Retinal pigment epithelial cell (primary cell): ENCODE measurements at regions not wholly inside any gene's neighbourhood (a gene's known extent, or its start where the extent isn't known, plus 50 kb on each side); places are given as distances from the start of the nearest gene placed in this dataset.
"Not testable (repeated sequence)": the region's sequence is repeated elsewhere in the genome, so short reads cannot be mapped to it uniquely, and the experiment has no call there.

Source experiments
- DNase-seq: peaks from one replicate; pipeline ENCODE4 v3.0.0-alpha.2; 2010; ENCODE audit warnings: low read depth
- H3K4me3 ChIP-seq: 2 replicates; pipeline ENCODE4 v1.5.1; 2011; ENCODE audit warnings: mild to moderate bottlenecking, low read length, control low read depth, moderate library complexity
- TF ChIP-seq, protein P1 (sequence below): conservative IDR thresholded peaks from 2 replicates; pipeline ENCODE4 v1.5.1; 2011; ENCODE audit warnings: low read depth, low read length, control low read depth, inconsistent platforms

DNA sequence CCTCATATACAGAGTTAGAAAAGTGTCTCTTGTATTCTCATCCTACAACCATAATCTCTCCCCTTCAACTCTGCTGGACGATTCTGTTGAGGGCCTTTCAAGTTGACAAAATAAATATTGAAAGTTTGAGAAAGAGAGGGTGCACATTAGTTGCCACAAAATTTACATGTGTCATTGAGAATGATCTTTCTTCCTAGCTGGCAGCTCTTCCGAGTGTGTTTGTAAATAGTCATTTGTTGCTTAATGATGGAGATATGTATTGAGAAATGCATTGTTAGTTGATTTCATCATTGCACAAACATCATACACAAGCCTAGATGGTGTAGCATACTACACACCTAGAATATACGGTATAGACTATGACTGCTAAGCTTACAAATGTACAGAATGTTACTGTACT is 632.8 kb upstream of the AMOT start:
- DNase-seq = no peak
- TF ChIP-seq, protein P1, sequence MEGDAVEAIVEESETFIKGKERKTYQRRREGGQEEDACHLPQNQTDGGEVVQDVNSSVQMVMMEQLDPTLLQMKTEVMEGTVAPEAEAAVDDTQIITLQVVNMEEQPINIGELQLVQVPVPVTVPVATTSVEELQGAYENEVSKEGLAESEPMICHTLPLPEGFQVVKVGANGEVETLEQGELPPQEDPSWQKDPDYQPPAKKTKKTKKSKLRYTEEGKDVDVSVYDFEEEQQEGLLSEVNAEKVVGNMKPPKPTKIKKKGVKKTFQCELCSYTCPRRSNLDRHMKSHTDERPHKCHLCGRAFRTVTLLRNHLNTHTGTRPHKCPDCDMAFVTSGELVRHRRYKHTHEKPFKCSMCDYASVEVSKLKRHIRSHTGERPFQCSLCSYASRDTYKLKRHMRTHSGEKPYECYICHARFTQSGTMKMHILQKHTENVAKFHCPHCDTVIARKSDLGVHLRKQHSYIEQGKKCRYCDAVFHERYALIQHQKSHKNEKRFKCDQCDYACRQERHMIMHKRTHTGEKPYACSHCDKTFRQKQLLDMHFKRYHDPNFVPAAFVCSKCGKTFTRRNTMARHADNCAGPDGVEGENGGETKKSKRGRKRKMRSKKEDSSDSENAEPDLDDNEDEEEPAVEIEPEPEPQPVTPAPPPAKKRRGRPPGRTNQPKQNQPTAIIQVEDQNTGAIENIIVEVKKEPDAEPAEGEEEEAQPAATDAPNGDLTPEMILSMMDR = no peak
- H3K4me3 ChIP-seq = no peak overlapping the region

DNA sequence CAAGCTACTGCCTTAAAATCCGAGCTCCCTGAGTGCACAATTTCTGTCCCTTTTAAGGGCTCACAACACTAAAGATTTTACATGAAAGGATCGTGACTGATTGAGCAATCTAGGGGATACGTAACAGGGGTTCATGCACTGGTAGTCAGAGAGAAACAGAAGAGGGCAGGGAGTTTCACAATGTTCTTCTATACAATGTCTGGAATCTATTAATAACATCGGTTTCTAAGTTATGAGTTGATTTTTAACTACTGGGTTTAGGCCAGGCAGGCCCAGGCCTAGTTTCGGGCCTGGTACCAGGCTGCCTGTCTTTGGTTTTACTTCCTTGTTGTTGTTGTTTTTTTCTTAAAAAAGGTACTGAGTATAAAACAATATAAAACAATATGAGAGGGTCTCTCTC is 632.4 kb upstream of the AMOT start:
- H3K4me3 ChIP-seq, DNase-seq: not testable (repeated sequence)

DNA sequence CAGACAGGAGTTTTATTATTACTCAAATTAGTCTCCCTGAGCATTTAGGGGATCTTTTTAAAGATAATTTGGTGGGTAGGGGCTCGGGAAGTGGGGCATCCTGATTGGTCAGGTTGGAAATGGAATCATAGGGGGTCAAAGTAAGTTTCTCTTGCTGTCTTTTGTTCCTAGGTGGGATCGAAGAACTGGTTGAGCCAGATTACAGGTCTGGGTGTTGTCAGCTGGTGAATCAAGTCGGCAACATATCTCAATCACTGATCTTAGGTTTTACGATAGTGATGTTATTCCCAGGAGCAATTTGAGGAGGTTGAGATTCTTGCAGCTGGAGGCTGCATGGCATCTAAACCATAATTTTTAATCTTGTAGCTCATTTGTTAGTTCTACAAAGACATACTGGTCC is 629.5 kb upstream of the AMOT start:
- no peak overlapping the region for H3K4me3 ChIP-seq

DNA sequence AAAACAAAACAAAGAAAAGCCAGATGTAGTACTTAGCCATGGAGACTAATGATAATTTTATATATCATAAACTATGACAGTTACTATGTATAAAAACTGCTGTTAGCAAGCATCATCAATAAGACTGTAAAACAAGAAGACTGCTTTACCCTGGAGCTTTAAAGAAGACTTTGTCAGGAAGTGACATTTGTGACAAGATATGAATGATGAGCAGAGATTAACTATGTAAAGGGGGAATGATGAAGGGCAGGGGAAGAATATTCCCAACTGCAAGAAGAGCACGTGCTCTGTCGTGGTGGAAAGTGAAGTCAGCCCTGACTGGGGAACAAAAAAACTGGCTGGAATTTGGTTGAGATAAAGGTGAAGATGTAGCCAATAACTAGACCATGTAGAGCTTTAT is 617.1 kb upstream of the AMOT start:
- DNase-seq = no peak
- H3K4me3 ChIP-seq = no peak overlapping the region
- TF ChIP-seq, protein P1 = no peak

More for the DNA sequence above, 629.5 kb upstream of the AMOT start:
- TF ChIP-seq, protein P1 = no peak
- DNase-seq = no peak

DNA sequence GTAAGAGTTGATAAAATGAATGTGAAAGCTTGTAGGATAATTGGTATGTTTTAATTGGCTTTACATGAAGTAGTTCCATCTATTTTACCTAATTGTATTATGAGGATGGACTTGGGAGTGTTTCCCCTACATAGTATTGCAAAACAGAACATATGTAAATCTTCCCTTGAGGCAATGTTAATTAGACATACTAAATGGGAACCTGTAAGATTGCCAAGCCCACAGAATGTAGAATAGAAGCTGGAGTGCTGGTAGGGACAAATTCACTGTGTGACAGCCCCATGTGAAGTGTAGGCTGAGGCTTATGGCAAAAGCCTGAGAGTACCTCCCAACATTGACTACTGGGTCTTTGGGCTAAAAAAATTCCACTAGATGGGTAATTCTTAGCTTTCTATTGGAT is 615.0 kb upstream of the AMOT start:
- TF ChIP-seq, protein P1 = no peak
- H3K4me3 ChIP-seq = no peak overlapping the region
- no peak for DNase-seq

DNA sequence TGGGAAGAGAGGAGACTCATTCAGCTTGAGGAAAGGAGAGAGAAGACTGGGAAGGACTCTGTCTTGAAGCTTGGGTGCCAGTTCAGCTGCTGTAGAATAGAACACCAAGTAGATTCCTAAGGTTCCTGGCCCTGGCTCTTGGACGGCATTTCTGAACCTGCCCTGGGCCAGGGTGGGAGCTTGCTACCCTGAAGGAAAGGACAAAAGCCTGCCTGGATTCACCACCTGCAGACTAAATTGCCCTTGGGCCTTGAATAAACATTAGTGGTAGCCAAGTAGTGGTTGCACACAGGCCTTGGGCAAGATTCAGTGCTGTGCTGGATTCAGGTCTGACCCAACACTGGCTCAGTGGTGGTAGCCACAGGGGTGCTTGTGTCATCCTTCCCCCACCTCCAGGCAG is 588.4 kb upstream of the AMOT start:
- H3K4me3 ChIP-seq = no peak overlapping the region
- TF ChIP-seq, protein P1 = no peak
- no peak for DNase-seq

DNA sequence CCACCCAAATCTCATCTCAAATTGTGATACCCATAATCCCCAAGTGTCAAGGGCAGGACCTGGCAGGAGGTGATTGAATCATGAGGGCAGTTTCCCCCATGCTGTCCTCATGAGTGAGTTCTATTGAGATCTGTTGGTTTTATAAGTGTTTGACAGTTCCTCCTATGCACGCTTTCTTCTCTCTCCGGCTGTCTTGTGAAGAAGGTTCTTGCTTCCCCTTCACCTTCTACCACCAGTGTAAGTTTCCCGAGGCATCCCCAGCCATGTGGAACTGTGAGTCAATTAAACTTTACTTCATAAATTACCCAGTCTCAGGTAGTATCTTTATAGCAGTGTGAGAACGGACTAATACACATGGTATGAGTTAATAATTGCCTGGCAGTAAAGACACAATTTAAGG is 581.7 kb upstream of the AMOT start:
- no peak overlapping the region for H3K4me3 ChIP-seq
- DNase-seq = no peak
- TF ChIP-seq, protein P1 = no peak

DNA sequence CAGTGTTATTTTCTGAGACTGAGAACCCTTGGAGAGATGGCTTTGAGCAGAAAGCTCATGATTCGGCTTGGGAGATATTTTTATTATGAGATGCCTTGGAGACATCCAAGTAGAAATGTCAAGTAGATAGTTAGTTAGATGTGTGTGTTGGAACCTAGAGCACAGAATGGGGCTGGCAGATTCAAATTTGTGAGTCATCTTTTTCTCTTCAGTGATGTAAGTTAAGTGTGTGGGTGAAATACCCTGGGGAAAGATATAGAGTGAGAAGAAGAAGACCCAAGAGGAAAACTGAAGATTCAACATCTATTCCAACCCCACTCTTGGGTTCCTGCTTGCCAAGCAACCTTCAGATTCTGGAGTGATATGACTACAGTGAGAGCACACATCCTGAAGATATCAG is 580.8 kb upstream of the AMOT start:
- TF ChIP-seq, protein P1 = no peak
- DNase-seq = no peak

More for the DNA sequence above, 580.8 kb upstream of the AMOT start:
- no peak overlapping the region for H3K4me3 ChIP-seq
